Testis (tissue), 2 donors: ENCODE measurements at regions not wholly inside any gene's neighbourhood (a gene's known extent, or its start where the extent isn't known, plus 50 kb on each side); places are given as distances from the start of the nearest gene placed in this dataset.

ENCODE experiments used
- CTCF ChIP-seq, 3 experiments: fragments of 450-650 bp in 2 of 3; fragments of 200-600 bp in 1 of 3; sonication (generic) in 1 of 3; IDR thresholded peaks; one replicate each; pipeline ENCODE4 v1.5.1; 2016 to 2019; ENCODE audit warnings: antibody characterized with exemption in 3 of 3, mild to moderate bottlenecking in 2 of 3, moderate library complexity in 1 of 3
- POLR2A ChIP-seq: fragments of 450-650 bp; IDR thresholded peaks from one replicate; pipeline ENCODE4 v1.6.1; 2017; ENCODE audit warnings: antibody characterized with exemption, mild to moderate bottlenecking, moderate library complexity

GRCh38 chr6:21740376-21741124 lies 147.0 kb downstream of the SOX4 start:
- TF ChIP-seq CTCF (IDR thresholded peaks at IDR 0.05) (no peak), POLR2A (no peak)
